ENCODE measurements at regions not wholly inside any gene's neighbourhood (a gene's known extent, or its start where the extent isn't known, plus 50 kb on each side); places are given as distances from the start of the nearest gene placed in this dataset.

GRCh38 chr5:164561933-164562872 is 1056.8 kb downstream of the MAT2B start:
- no peak for DNase-seq

GRCh38 chr5:164563370-164563769 is 1058.0 kb downstream of the MAT2B start:
- no peak for DNase-seq

- no peak for DNase-seq
Measured at GRCh38 chr5:164573397-164573796, 1068.0 kb downstream of the MAT2B start.

GRCh38 chr5:164577201-164577600 is 1071.8 kb downstream of the MAT2B start:
- no peak for DNase-seq

GRCh38 chr5:164577742-164578141 is 1072.3 kb downstream of the MAT2B start:
- DNase-seq: peak; percentile 24

GRCh38 chr5:164578401-164578800 is 1073.0 kb downstream of the MAT2B start:
- DNase-seq: no peak

GRCh38 chr5:164578911-164579310 is 1073.5 kb downstream of the MAT2B start:
- no peak for DNase-seq

GRCh38 chr5:164580155-164580554 is 1074.7 kb downstream of the MAT2B start:
- no peak for DNase-seq

GRCh38 chr5:164581889-164582288 is 1076.5 kb downstream of the MAT2B start:
- no peak for DNase-seq

GRCh38 chr5:164593982-164594381 is 1088.6 kb downstream of the MAT2B start:
- DNase-seq: no peak

GRCh38 chr5:164597293-164597900 is 1092.0 kb downstream of the MAT2B start:
- DNase-seq: no peak

- DNase-seq: no peak
Measured at GRCh38 chr5:164600274-164600673, 1094.9 kb downstream of the MAT2B start.

GRCh38 chr5:164600929-164601535 is 1095.6 kb downstream of the MAT2B start:
- DNase-seq: no peak

- no peak for DNase-seq
Measured at GRCh38 chr5:164608507-164608906, 1103.1 kb downstream of the MAT2B start.

- no peak for DNase-seq
Measured at GRCh38 chr5:164610374-164610773, 1105.0 kb downstream of the MAT2B start.

GRCh38 chr5:164614707-164615106 is 1109.3 kb downstream of the MAT2B start:
- no peak for DNase-seq

- no peak for DNase-seq
Measured at GRCh38 chr5:164617290-164617689, 1111.9 kb downstream of the MAT2B start.

- DNase-seq: no peak
Measured at GRCh38 chr5:164627021-164627420, 1121.6 kb downstream of the MAT2B start.

- no peak for DNase-seq
Measured at GRCh38 chr5:164636456-164636855, 1131.0 kb downstream of the MAT2B start.

- DNase-seq: no peak
Measured at GRCh38 chr5:164637931-164638521, 1132.6 kb downstream of the MAT2B start.

- no peak for DNase-seq
Measured at GRCh38 chr5:164649266-164649665, 1143.8 kb downstream of the MAT2B start.

- DNase-seq: no peak
Measured at GRCh38 chr5:164650427-164650826, 1145.0 kb downstream of the MAT2B start.

- DNase-seq: no peak
Measured at GRCh38 chr5:164651546-164652275, 1146.3 kb downstream of the MAT2B start.

Measured in NCI-H1048 (cell line).